Activated naive CD8-positive, alpha-beta T cell treated with anti-CD3 and anti-CD28 coated beads, Interleukin-2, amount 50 U/mL, for 24 hours (primary cell): ENCODE measurements at regions not wholly inside any gene's neighbourhood (a gene's known extent, or its start where the extent isn't known, plus 50 kb on each side); places are given as distances from the start of the nearest gene placed in this dataset.

Experiments
- ATAC-seq: fragments of 150-1000 bp; cut with Tn5 transposase; one replicate; pipeline ENCODE4 v1.10.0; 2021
- DNase-seq: peaks from one replicate; pipeline ENCODE4 v3.0.0; 2021
- H3K27ac Mint-ChIP-seq: one replicate; pipeline ENCODE4 v1.8.0; 2021; ENCODE audit warnings: mild to moderate bottlenecking, mixed read lengths
- H3K27me3 Mint-ChIP-seq: one replicate; pipeline ENCODE4 v1.8.0; 2021; ENCODE audit warnings: mixed read lengths
- H3K36me3 Mint-ChIP-seq: one replicate; pipeline ENCODE4 v1.8.0; 2021; ENCODE audit warnings: low read depth, mixed read lengths
- H3K4me1 Mint-ChIP-seq: one replicate; pipeline ENCODE4 v1.8.0; 2021; ENCODE audit warnings: mixed read lengths
- H3K4me3 Mint-ChIP-seq: one replicate; pipeline ENCODE4 v1.8.0; 2021; ENCODE audit warnings: mild to moderate bottlenecking, moderate library complexity, mixed read lengths
- H3K9me3 Mint-ChIP-seq: one replicate; pipeline ENCODE4 v1.8.0; 2021; ENCODE audit warnings: mixed read lengths

DNA sequence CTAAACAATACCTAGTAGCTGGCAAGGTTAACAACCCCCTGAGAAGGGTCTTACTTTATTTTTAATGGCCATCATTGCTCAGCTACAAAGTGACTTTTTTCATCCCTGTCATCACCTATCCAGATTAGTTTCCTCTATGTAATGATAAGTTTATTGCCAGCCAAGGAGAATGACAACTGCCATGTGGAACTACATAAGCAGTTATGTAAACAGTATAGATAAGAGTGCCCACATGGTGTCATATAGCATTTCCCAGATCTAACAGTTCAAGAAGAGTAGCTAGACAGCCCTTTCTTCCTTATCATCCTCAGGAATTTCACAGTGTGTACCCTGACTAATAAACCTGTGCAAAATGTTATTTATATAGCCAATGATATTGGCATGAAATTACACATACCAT is 240.2 kb upstream of the PIK3C3 start:
- H3K9me3 Mint-ChIP-seq: peaks cover 5% of the 10 kb centered on the region
- H3K4me1 Mint-ChIP-seq: no peaks in the 10 kb centered on the region
- H3K4me3 Mint-ChIP-seq: no peak overlapping the region
- DNase-seq (no peak), ATAC-seq (no peak)
- H3K27ac Mint-ChIP-seq: no peak overlapping the region
- no peaks in the 10 kb centered on the region for H3K27me3 Mint-ChIP-seq
- H3K36me3 Mint-ChIP-seq: no peaks in the 10 kb centered on the region

DNA sequence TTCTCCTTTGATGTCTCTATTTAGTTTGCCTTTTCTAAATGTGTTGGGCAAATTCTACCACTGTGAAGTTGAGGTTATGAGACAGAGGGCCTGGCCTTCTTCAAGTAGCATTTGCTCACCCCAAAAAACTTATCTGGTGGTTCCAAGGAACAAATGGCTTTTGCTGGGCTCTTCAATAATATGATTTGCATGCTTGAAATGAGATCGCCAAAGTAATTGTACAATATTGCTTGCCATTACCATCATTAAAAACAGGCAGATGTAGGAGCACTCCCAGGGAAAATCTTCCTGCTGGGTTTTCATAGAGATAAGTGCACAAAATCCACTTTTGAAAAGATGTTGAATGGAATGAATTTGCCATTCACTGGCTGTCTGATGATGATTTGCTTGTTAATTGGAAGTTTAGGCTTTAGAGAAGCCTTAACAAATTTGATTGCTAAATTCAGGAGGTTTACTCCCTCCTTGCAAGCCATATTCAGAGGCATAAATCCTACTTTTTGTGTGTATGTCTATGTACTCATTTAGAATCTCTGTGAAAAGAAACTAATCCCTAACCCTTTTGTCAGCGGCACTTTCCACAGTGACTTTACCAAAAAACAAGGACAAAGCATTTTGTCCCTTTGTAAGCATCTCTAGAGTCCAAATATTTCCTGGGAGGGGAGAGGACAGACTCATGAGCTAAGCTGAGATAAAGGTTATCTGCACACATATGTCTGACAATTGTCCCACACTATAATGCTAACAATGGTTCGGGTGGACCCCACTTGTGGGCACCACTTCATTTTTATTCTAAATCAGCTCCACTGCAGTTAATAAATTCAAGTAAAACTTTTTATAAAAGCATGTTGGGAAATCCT is 240.8 kb upstream of the PIK3C3 start:
- DNase-seq (no peak), ATAC-seq (no peak)
- Mint-ChIP-seq H3K27me3 (no peaks in the 10 kb centered on the region), H3K27ac (no peak overlapping the region), H3K4me3 (no peak overlapping the region), H3K4me1 (no peaks in the 10 kb centered on the region), H3K9me3 (peaks cover 5% of the 10 kb centered on the region), H3K36me3 (no peaks in the 10 kb centered on the region)

DNA sequence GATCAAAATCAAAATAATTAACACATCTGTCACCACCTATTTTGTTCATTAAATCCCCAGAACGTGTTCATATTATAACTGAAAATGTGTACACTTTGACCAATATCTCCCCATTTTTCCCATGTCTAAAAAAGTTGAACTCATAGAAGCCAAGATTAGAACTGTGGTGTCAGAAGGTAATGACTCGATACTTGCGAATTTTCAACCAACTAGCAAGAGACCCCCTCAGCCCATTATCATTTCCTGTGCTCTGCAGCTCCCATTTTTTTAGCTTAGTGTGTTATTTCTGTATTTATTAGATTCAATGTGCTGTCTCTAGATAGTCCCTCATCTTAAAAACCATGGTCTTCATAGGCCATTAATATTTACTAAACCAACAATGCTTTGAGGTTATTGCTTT is 248.7 kb upstream of the PIK3C3 start:
- Mint-ChIP-seq H3K4me3 (no peak overlapping the region), H3K27me3 (no peaks in the 10 kb centered on the region), H3K27ac (no peak overlapping the region), H3K36me3 (no peaks in the 10 kb centered on the region), H3K9me3 (no peaks in the 10 kb centered on the region), H3K4me1 (no peaks in the 10 kb centered on the region)
- DNase-seq (no peak), ATAC-seq (no peak)

DNA sequence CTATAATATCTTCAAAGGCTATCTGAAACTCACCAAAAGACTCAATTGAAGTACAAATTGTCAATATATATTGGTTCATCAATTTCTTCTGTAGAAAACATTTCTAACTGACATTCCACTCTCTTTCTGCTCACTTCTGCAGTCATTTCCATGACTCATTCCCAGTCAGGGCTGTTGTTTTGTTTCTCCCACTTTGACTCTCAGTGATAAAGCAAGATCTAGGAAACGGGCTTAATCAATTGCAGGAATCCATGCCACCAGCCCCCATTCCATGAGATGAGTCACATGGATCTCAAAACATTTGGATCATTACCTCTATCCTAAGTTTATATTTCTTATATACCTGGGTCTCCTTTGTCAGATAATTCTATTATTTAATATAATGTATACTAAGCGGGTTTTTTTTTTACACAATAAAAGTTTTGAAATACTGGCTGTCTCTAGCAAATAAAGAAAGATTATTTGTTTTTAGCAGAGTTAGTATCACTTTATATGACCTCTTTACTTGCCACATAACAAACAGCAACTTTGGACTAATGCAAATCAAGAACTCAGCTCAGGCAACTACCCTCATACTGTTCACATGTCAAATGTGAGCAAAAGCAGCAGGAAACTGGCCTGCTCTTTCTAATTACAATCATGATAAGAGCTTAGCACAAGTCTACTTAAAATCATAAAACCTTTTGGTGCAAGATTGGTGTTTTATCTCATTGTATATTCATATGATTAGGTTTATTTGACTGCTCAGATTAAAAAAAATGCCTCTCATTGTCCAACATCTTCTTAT is 251.1 kb upstream of the PIK3C3 start:
- H3K4me1 Mint-ChIP-seq: no peaks in the 10 kb centered on the region
- H3K27me3 Mint-ChIP-seq: no peaks in the 10 kb centered on the region
- H3K9me3 Mint-ChIP-seq: no peaks in the 10 kb centered on the region
- no peak for ATAC-seq
- no peaks in the 10 kb centered on the region for H3K36me3 Mint-ChIP-seq
- H3K4me3 Mint-ChIP-seq: no peak overlapping the region
- no peak for DNase-seq
- H3K27ac Mint-ChIP-seq: no peak overlapping the region

DNA sequence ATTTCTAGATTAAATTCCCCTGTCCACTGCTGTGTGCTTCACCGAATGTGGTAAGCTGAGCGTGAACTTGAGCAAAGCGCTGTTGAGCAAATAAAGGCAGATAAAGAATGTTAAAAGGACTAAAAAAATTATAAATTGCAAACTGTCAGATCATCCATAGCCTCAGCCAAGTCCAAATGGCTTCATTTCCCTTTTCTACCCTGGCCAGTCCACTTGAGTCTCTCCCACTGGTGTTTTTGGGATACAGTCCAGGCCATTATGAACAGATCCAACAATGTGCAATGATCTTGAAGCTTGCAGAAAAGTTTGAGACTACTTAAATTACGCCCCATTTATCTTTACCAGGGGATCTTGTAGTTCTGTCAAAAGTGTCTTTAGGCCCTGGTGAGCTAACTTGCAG is 254.6 kb upstream of the PIK3C3 start:
- ATAC-seq (no peak), DNase-seq (no peak)
- Mint-ChIP-seq H3K27ac (no peak overlapping the region), H3K36me3 (no peaks in the 10 kb centered on the region), H3K4me3 (no peak overlapping the region), H3K9me3 (no peaks in the 10 kb centered on the region), H3K27me3 (no peaks in the 10 kb centered on the region), H3K4me1 (no peaks in the 10 kb centered on the region)

DNA sequence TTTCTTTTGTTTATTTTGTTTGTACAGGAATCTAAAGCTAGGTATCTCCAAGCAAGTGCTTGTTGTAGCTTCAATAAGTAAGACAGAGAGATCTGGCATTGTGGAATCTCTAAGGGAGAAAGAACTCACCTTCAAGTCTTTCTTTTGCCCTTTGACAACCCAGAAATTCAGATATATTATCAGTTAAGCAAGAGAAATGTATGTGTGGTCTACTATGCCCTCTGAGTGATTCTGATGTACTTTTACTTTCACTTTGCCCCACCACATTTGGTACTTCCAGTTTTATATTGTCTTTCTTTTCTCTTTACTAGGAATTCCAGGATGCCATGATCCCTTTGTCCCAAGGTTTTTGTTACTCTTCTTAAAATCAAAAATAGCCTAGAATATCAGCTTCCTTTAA is 259.6 kb upstream of the PIK3C3 start:
- Mint-ChIP-seq H3K27me3 (no peaks in the 10 kb centered on the region), H3K27ac (no peak overlapping the region), H3K4me3 (no peak overlapping the region), H3K36me3 (no peaks in the 10 kb centered on the region), H3K9me3 (no peaks in the 10 kb centered on the region), H3K4me1 (no peaks in the 10 kb centered on the region)
- ATAC-seq (no peak), DNase-seq (no peak)

DNA sequence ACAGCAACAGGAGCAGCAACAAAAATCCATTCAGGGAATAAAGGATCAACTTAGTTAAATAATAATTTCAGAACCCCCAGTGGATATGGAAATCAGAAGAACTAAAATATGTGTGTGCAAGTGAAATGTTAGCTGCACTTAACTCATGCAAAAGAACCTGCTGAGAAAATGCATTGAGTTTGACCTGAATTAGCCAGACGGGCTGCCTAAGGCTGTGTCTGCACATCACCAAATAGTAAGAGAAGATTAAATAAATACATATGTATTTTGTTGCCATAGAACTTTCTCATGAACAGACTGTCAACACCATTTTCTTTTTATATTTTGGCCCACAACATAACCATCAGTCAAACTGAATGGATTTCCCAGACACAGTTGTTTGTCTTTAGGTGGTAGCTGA is 262.0 kb upstream of the PIK3C3 start:
- Mint-ChIP-seq H3K27ac (no peak overlapping the region), H3K27me3 (no peaks in the 10 kb centered on the region), H3K4me3 (no peak overlapping the region), H3K9me3 (no peaks in the 10 kb centered on the region), H3K4me1 (no peaks in the 10 kb centered on the region), H3K36me3 (no peaks in the 10 kb centered on the region)
- ATAC-seq (no peak), DNase-seq (no peak)

DNA sequence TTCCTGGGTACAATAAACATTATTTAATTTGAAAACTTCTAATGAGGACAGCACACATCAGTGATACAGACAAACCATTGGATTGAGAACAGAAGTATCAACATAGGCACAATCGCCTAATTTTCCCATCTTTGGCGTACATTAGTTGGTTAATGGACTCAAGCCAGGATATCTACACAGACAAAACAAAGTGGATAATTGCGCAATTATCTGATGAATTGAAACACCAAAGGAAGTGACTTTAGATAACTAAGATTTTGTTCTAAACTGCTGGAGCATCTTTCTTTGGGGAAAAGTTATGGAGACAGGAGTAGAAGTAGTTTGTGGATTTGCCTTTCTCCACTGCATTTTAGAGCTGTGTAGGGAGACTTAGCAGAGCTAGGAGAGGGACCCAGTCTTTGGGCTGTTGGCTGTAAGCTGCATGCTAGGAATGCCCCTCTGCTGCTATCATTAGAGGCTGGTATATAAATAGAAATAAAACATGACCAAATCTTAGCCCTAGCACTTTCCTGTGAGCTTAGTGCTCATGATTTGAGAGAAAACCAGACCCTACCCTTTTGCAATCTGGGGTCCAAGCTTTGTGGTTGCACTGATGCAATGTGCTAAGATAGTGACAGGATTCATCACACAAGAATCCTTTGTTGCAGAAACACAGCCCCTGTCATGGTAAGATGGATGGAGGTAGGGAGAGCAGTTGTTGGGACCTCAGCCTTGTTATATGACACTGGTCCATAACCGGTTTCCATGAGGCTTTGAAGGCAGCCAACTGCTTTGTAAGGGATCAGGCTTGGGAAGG is 264.5 kb upstream of the PIK3C3 start:
- Mint-ChIP-seq H3K36me3 (no peaks in the 10 kb centered on the region), H3K27ac (no peak overlapping the region), H3K4me3 (no peak overlapping the region), H3K27me3 (no peaks in the 10 kb centered on the region), H3K9me3 (no peaks in the 10 kb centered on the region), H3K4me1 (no peaks in the 10 kb centered on the region)
- DNase-seq (no peak), ATAC-seq (no peak)

DNA sequence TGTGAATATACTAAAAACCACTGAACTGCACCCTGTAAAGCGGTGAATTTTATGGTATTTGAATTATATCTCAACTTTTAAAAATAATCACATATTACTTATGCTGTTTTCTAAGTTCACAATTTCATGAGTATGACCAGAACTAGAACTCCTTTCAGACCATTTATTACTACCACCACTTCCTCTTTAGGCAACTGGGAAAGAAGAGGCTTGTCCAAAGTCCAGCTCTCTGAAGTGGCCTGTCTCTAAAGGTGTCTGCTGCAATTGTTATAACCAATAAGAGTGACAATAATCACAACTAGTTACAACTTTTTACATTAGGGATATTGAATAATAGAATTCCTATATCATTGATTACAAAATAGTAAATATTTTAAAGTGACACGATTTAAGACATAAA is 267.9 kb upstream of the PIK3C3 start:
- Mint-ChIP-seq H3K27ac (no peak overlapping the region), H3K9me3 (no peaks in the 10 kb centered on the region), H3K4me1 (no peaks in the 10 kb centered on the region), H3K27me3 (no peaks in the 10 kb centered on the region), H3K36me3 (no peaks in the 10 kb centered on the region), H3K4me3 (no peak overlapping the region)
- no peak for DNase-seq
- no peak for ATAC-seq

DNA sequence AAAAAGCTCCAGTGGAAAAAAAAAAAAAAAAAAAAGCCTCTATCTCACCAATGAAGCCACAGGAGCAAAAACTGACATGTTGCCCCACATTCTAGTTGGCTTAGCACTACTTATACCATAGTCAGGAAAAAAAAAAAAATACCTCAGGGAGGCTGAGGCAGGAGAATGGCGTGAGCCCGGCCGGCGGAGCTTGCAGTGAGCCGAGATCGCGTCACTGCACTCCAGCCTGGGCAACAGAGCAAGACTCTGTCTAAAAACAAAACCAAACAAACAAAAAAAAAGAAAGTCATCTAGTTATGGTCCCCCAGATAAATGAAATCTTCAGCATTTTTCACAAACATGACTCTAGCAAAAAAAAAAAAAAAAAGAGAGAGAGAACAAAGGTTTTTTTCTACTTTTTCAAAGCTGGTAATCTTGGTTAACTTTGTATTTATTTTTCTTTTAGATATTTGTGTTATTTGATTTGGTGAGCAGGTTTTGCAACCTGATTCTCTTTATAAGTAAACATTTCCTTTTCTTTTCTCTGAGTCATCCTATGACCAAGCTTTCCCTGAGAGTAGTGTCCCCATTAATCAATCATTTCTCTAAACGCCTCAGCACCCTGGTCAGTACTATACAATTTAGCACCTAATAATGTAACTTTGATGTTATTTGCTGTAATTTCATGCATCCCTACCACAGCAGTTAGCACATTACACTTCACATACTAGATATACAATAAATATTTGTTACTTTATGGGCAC is 273.7 kb upstream of the PIK3C3 start:
- H3K27ac Mint-ChIP-seq: no peak overlapping the region

DNA sequence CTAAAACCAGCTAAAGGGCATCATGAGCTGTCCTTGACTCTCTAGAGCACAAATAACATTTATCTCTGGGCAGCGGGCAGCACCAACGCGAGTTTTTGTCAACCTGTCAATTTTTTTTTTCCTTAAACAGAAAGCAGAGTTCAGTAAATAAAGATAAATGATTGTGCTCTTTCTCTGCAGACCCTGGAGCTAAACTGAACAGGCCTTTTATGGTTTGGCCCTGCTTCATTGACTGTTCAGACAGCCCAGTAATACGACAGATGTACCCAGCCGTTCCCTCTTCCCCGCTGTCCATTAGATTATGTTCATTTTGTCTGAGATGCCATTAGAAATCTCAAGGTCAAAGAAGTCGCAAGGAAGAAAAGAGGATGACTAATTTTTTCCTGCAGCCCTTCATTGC is 280.5 kb upstream of the PIK3C3 start:
- no peak overlapping the region for H3K4me3 Mint-ChIP-seq
- no peaks in the 10 kb centered on the region for H3K36me3 Mint-ChIP-seq
- no peaks in the 10 kb centered on the region for H3K4me1 Mint-ChIP-seq
- H3K27ac Mint-ChIP-seq: no peak overlapping the region
- ATAC-seq (no peak), DNase-seq (no peak)
- peaks cover 1% of the 10 kb centered on the region for H3K27me3 Mint-ChIP-seq
- H3K9me3 Mint-ChIP-seq: peaks cover 1% of the 10 kb centered on the region

More for the DNA sequence above, 273.7 kb upstream of the PIK3C3 start:
- peaks cover 7% of the 10 kb centered on the region for H3K9me3 Mint-ChIP-seq
- no peak overlapping the region for H3K4me3 Mint-ChIP-seq
- no peaks in the 10 kb centered on the region for H3K4me1 Mint-ChIP-seq
- no peaks in the 10 kb centered on the region for H3K27me3 Mint-ChIP-seq
- H3K36me3 Mint-ChIP-seq: no peaks in the 10 kb centered on the region
- no peak for DNase-seq
- ATAC-seq: no peak

DNA sequence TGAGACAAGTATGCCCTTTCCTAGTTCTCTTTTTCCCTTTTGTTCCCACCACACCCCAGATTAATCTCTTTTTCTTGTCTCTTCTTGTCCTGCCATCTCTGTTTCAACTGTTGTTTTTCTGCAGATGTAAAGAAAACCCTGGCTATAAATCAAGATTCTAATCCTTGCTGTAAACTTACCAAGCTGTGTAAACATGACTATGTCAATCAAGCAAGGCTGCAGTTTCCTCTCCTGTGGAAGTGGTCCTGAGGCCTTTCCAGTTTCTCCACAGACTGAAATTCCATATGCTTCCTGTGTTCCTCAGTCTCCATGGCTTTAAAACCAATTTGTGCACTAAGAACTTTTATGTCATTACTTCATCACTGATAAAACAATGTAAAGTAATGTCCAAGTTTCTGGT is 288.8 kb upstream of the PIK3C3 start:
- Mint-ChIP-seq H3K4me1 (no peaks in the 10 kb centered on the region), H3K27me3 (peaks cover 1% of the 10 kb centered on the region), H3K9me3 (peaks cover 4% of the 10 kb centered on the region), H3K27ac (no peak overlapping the region), H3K36me3 (no peaks in the 10 kb centered on the region), H3K4me3 (no peak overlapping the region)
- ATAC-seq: no peak
- DNase-seq: no peak

DNA sequence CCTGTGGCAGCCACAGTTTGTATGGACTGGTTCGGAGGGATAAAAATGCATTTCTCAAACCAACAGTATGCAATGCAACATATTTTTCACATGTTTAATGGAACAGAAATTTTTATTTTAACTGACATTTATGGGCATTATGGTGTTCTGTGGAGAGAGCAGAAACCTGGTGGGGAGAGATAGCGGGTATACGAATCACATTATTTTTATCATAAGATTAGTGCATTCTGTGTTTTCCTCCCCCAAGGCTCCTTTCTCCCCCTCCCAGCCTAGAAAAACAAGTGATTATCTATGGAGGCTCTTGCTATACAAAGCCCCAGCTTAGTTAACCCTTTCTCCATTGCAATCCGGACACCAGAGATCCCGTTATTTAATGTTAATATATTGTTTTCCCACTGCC is 289.8 kb upstream of the PIK3C3 start:
- DNase-seq (no peak), ATAC-seq (no peak)
- Mint-ChIP-seq H3K4me1 (no peaks in the 10 kb centered on the region), H3K9me3 (peaks cover 4% of the 10 kb centered on the region), H3K36me3 (no peaks in the 10 kb centered on the region), H3K4me3 (no peak overlapping the region), H3K27me3 (no peaks in the 10 kb centered on the region), H3K27ac (no peak overlapping the region)

DNA sequence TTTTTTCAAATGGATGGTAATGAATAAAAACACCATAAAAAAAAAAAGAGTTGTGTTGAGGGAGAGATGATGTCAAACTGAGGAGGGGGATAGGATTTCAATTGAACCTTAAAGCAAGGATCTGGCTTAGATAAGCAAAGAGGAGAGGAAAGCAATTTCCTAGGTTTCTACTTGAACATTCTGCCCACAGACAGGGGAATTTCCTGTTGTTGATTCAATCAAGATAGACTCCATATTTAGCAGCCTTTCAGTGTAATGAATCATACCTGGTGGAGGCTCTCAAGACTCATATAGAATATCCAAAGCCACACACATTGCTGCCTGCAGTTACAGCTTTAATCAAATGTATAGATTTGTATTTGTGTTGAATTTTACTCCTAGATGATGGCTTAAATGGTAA is 294.4 kb upstream of the PIK3C3 start:
- H3K4me3 Mint-ChIP-seq: no peak overlapping the region
- no peaks in the 10 kb centered on the region for H3K36me3 Mint-ChIP-seq
- ATAC-seq: no peak

More for the DNA sequence above, 294.4 kb upstream of the PIK3C3 start:
- Mint-ChIP-seq H3K4me1 (no peaks in the 10 kb centered on the region), H3K27ac (no peak overlapping the region), H3K27me3 (no peaks in the 10 kb centered on the region), H3K9me3 (peaks cover 4% of the 10 kb centered on the region)
- DNase-seq: no peak
